H1 (cell line): ENCODE measurements at regions not wholly inside any gene's neighbourhood (a gene's known extent, or its start where the extent isn't known, plus 50 kb on each side); places are given as distances from the start of the nearest gene placed in this dataset.
A peak's percentile ranks its signal among the peaks of the same experiment; 100 is the strongest.

Source experiments
- CTCF ChIA-PET: fragments of 300-600 bp; sonication (Branson Sonifier 250); formaldehyde crosslinking; loops from one replicate; lab custom pipeline; 2021; ENCODE audit not compliant: partially characterized antibody; lab: Charles Lee
- POLR2A ChIA-PET: fragments of 300-600 bp; sonication (Branson Sonifier 250); formaldehyde crosslinking; loops from one replicate; lab custom pipeline; 2021; ENCODE audit warnings: inconsistent platforms; ENCODE audit not compliant: partially characterized antibody; lab: Charles Lee
- DNase-seq, 2 experiments: peaks; one replicate each; pipeline versions ENCODE4 v3.0.0 to v3.0.0-alpha.2; 2010 to 2022; ENCODE audit warnings: low spot score in 2 of 2, low read depth in 1 of 2, mixed read lengths in 1 of 2
- FAIRE-seq: peaks from 2 replicates; lab custom pipeline; 2011; peaks lifted over from hg19 to GRCh38; lab: Jason Lieb, UNC
- H2AFZ ChIP-seq: 2 replicates; pipeline ENCODE4 v1.8.1; 2012; ENCODE audit warnings: low read length, inconsistent platforms
- H2AK5ac ChIP-seq: 2 replicates; pipeline ENCODE4 v1.6.1; 2013; ENCODE audit warnings: low read depth, low read length
- H2BK120ac ChIP-seq: replicated peaks from 2 replicates; pipeline ENCODE3; 2013; ENCODE audit warnings: low read depth, low read length, inconsistent platforms
- H2BK12ac ChIP-seq: 2 replicates; pipeline ENCODE4 v1.6.1; 2013; ENCODE audit warnings: low read depth, low read length
- H2BK15ac ChIP-seq: 2 replicates; pipeline ENCODE4 v1.6.1; 2013; ENCODE audit warnings: low read length
- H2BK20ac ChIP-seq: 2 replicates; pipeline ENCODE4 v1.6.1; 2013; ENCODE audit warnings: low read length
- H2BK5ac ChIP-seq: 2 replicates; pipeline ENCODE4 v1.6.1; 2013; ENCODE audit warnings: low read depth, low read length
- H3K14ac ChIP-seq: 2 replicates; pipeline ENCODE4 v1.6.1; 2013; ENCODE audit warnings: inconsistent platforms; ENCODE audit not compliant: insufficient read length
- H3K18ac ChIP-seq: 2 replicates; pipeline ENCODE4 v1.6.1; 2013; ENCODE audit warnings: low read length; ENCODE audit errors: extremely low read depth
- H3K23ac ChIP-seq: 2 replicates; pipeline ENCODE4 v1.6.1; 2013; ENCODE audit warnings: inconsistent platforms; ENCODE audit not compliant: insufficient read length
- H3K23me2 ChIP-seq: 2 replicates; pipeline ENCODE4 v1.6.1; 2013; ENCODE audit warnings: low read depth, low read length
- H3K27ac ChIP-seq: 2 replicates; pipeline ENCODE4 v1.6.1; 2011; ENCODE audit warnings: low read depth, low read length, inconsistent platforms
- H3K27me3 ChIP-seq, 4 experiments: replicated peaks in 1 of 4; 1 replicate in 1 of 4; 2 replicates in 3 of 4; pipeline versions ENCODE4 v1.6.1 to v1.8.1; 2011 to 2013; ENCODE audit warnings: low read length in 3 of 4, mild to moderate bottlenecking in 3 of 4, inconsistent platforms in 2 of 4, mixed read lengths in 2 of 4, moderate library complexity in 1 of 4; ENCODE audit not compliant: control insufficient read depth in 3 of 4, insufficient read depth in 3 of 4; ENCODE audit errors: extremely low read depth in 1 of 4
- H3K36me3 ChIP-seq, 4 experiments: 2 replicates each; pipeline versions ENCODE4 v1.6.1 to v1.8.1; 2011 to 2013; ENCODE audit warnings: mild to moderate bottlenecking in 4 of 4, low read length in 3 of 4, moderate library complexity in 2 of 4, control low read depth in 1 of 4, inconsistent platforms in 1 of 4; ENCODE audit not compliant: insufficient read depth in 4 of 4, control insufficient read depth in 2 of 4
- H3K4ac ChIP-seq: replicated peaks from 2 replicates; pipeline ENCODE3; 2013; ENCODE audit warnings: low read length, low read depth, mixed read lengths, inconsistent platforms; ENCODE audit not compliant: insufficient read length
- H3K4me1 ChIP-seq, 4 experiments: replicated peaks in 1 of 4; 1 replicate in 1 of 4; 2 replicates in 3 of 4; pipeline versions ENCODE4 v1.6.1 to v1.8.1; 2011 to 2013; ENCODE audit warnings: low read length in 3 of 4, inconsistent platforms in 2 of 4, mixed read lengths in 1 of 4; ENCODE audit not compliant: insufficient read depth in 4 of 4, control insufficient read depth in 3 of 4
- H3K4me2 ChIP-seq, 2 experiments: 2 replicates each; pipeline versions ENCODE4 v1.6.1 to v1.8.1; 2011 to 2013; ENCODE audit warnings: low read depth in 2 of 2, low read length in 2 of 2, control low read depth in 1 of 2, inconsistent platforms in 1 of 2, mild to moderate bottlenecking in 1 of 2; ENCODE audit not compliant: insufficient read depth in 1 of 2
- H3K4me3 ChIP-seq, 4 experiments: fragments of 200-600, 300-600 bp in 1 of 4; sonication (generic), shearing (Covaris generic), sonication (Bioruptor Twin) in 1 of 4; 2 replicates each; pipeline versions ENCODE4 v1.5.1 to v1.8.1; 2011 to 2016; ENCODE audit warnings: low read length in 4 of 4, low read depth in 3 of 4, control low read depth in 2 of 4, inconsistent platforms in 2 of 4, mild to moderate bottlenecking in 2 of 4, mixed read lengths in 1 of 4, moderate library complexity in 1 of 4; ENCODE audit not compliant: insufficient read depth in 2 of 4; ENCODE audit errors: extremely low read depth in 1 of 4
- H3K56ac ChIP-seq: replicated peaks from 2 replicates; pipeline ENCODE3; 2013; ENCODE audit warnings: low read depth, mild to moderate bottlenecking, mixed read lengths, low read length, inconsistent platforms; ENCODE audit not compliant: insufficient read length
- H3K79me1 ChIP-seq: 2 replicates; pipeline ENCODE4 v1.6.1; 2013; ENCODE audit warnings: low read depth, low read length, control low read depth
- H3K79me2 ChIP-seq, 2 experiments: 2 replicates each; pipeline versions ENCODE4 v1.6.1 to v1.8.1; 2012 to 2013; ENCODE audit warnings: low read length in 2 of 2, mild to moderate bottlenecking in 2 of 2, inconsistent platforms in 1 of 2; ENCODE audit not compliant: insufficient read depth in 2 of 2, control insufficient read depth in 1 of 2
- H3K9ac ChIP-seq, 4 experiments: replicated peaks in 1 of 4; 1 replicate in 1 of 4; 2 replicates in 3 of 4; pipeline versions ENCODE4 v1.6.1 to v1.8.1; 2011 to 2013; ENCODE audit warnings: low read depth in 3 of 4, low read length in 3 of 4, control low read depth in 2 of 4, mild to moderate bottlenecking in 2 of 4, moderate library complexity in 2 of 4, inconsistent platforms in 1 of 4; ENCODE audit errors: extremely low read depth in 1 of 4
- H3K9me3 ChIP-seq, 2 experiments: 2 replicates each; pipeline versions ENCODE4 v1.6.1 to v1.8.1; 2012 to 2013; ENCODE audit warnings: mild to moderate bottlenecking in 2 of 2, moderate library complexity in 2 of 2, control low read depth in 1 of 2, inconsistent platforms in 1 of 2, low read depth in 1 of 2, low read length in 1 of 2, mixed read lengths in 1 of 2; ENCODE audit not compliant: insufficient read depth in 2 of 2
- H4K20me1 ChIP-seq, 2 experiments: replicated peaks in 1 of 2; 2 replicates each; pipeline versions ENCODE3 to v1.8.1; 2011 to 2013; ENCODE audit warnings: inconsistent platforms in 2 of 2, low read length in 2 of 2, mild to moderate bottlenecking in 1 of 2; ENCODE audit not compliant: insufficient read depth in 2 of 2, control insufficient read depth in 1 of 2
- H4K5ac ChIP-seq: 2 replicates; pipeline ENCODE4 v1.6.1; 2013; ENCODE audit warnings: low read length, low read depth, mixed read lengths, inconsistent platforms; ENCODE audit not compliant: insufficient read length
- H4K8ac ChIP-seq: 2 replicates; pipeline ENCODE4 v1.8.0; 2013; ENCODE audit warnings: mild to moderate bottlenecking, moderate library complexity, low read length, inconsistent platforms; ENCODE audit not compliant: insufficient read depth; ENCODE audit errors: extremely low read depth
- H4K91ac ChIP-seq: replicated peaks from 2 replicates; pipeline ENCODE3; 2013; ENCODE audit warnings: low read length, mixed read lengths, inconsistent platforms; ENCODE audit not compliant: insufficient read length
- CBX8 ChIP-seq: fragments of 300-800, 300-1000 bp; sonication (generic); IDR thresholded peaks from 2 replicates; pipeline ENCODE4 v1.7.1; 2016; ENCODE audit warnings: low read depth, low read length, borderline replicate concordance
- CHD2 ChIP-seq: IDR thresholded peaks from 2 replicates; pipeline ENCODE4 v1.6.1; 2012; ENCODE audit warnings: low read length, improper control_type of control experiment
- CREB1 ChIP-seq: IDR thresholded peaks from 2 replicates; pipeline ENCODE4 v1.6.1; 2012; ENCODE audit warnings: inconsistent platforms
- HDAC2 ChIP-seq, 2 experiments: fragments of 300-600 bp in 1 of 2; sonication (generic) in 1 of 2; IDR thresholded peaks; 2 replicates each; pipeline ENCODE4 v1.6.1; 2011 to 2012; ENCODE audit warnings: low read depth in 2 of 2, low read length in 2 of 2, mild to moderate bottlenecking in 2 of 2, moderate library complexity in 2 of 2, borderline replicate concordance in 1 of 2, inconsistent platforms in 1 of 2
- KDM1A ChIP-seq: fragments of 200-600, 300-600 bp; sonication (generic); IDR thresholded peaks from 2 replicates; pipeline ENCODE4 v1.7.1; 2016; ENCODE audit warnings: mild to moderate bottlenecking, low read length, borderline replicate concordance
- KDM4A ChIP-seq: IDR thresholded peaks from one replicate; pipeline ENCODE4 v1.7.1; 2012; ENCODE audit warnings: low read depth, mild to moderate bottlenecking, moderate library complexity, low read length, inconsistent platforms; ENCODE audit not compliant: severe bottlenecking
- PHF8 ChIP-seq: fragments of 200-600 bp; sonication (generic); conservative IDR thresholded peaks from 2 replicates; pipeline ENCODE4 v1.7.1; 2012; ENCODE audit warnings: low read depth, mild to moderate bottlenecking, inconsistent platforms, low read length, moderate library complexity
- RXRA ChIP-seq: IDR thresholded peaks from 2 replicates; pipeline ENCODE4 v1.6.1; 2011; ENCODE audit warnings: low read depth, mild to moderate bottlenecking, low read length, moderate library complexity; ENCODE audit not compliant: insufficient read depth
- SIX5 ChIP-seq: IDR thresholded peaks from 2 replicates; pipeline ENCODE4 v1.6.1; 2011; ENCODE audit warnings: mild to moderate bottlenecking, low read depth, low read length
- TBP ChIP-seq: IDR thresholded peaks from 2 replicates; pipeline ENCODE4 v1.6.1; 2011; ENCODE audit warnings: low read depth, low read length, improper control_type of control experiment
- TCF12 ChIP-seq: IDR thresholded peaks from 2 replicates; pipeline ENCODE4 v1.6.1; 2011; ENCODE audit warnings: low read depth, mild to moderate bottlenecking, low read length
- ZNF274 ChIP-seq: IDR thresholded peaks from 2 replicates; pipeline ENCODE4 v1.7.0; 2012; ENCODE audit warnings: low read length, borderline replicate concordance; ENCODE audit errors: extremely low read depth
- WGBS, 2 experiments: shearing (Covaris generic) in 1 of 2; methylation state at CpG; one replicate each; pipeline versions ENCODE4 v1.1.6 to v1.1.7; 2013 to 2015; ENCODE audit warnings: low lambda C conversion rate in 2 of 2, mixed read lengths in 2 of 2, inconsistent platforms in 1 of 2, low coverage in 1 of 2, missing lambda C conversion rate in 1 of 2; ENCODE audit not compliant: insufficient replicate concordance in 2 of 2, insufficient coverage in 1 of 2, insufficient read length in 1 of 2; ENCODE audit errors: extremely low coverage in 1 of 2, missing lambda C conversion rate in 1 of 2; 5-methylcytosine and 5-hydroxymethylcytosine counted together

DNA sequence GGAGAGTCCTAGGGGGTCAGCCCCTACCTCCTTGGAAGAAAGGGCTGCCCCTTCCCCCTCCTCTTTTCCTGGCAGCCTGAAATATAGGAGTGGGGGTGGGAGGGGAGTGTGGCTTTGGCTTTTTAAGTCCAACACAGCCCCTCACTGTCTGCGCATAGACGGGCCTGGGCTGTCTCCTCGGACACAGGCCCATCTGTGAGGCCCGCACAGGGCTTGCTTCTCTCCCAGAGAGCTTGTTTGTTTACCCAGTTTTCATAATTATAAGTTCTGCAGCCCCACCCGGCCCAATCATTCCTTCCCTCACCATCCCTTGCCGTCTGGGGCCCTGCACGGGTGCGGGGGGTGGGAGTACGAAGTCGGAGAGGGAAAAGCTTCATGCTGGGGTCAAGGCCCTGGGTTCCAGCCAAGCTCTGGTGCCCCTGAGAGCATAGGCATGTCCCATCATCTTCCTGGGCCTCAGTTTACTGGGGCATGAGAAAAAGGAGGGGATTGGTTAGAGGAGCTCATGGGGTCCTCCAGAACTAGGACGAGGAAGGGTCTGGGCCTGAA, 54.0 kb upstream of the STXBP1 start:
- H3K23me2 ChIP-seq: no peaks in the 10 kb centered on the region
- peaks cover 34% of the 10 kb centered on the region for H3K79me1 ChIP-seq
- H3K4me2 ChIP-seq: no peak overlapping the region
- CTCF ChIA-PET: interaction anchor here (0.5 to 5.0 kb wide), 20 partner anchors 9 to 177 kb away, joined by 3 to 33 read pairs (median 3); partner anchors contain the start of gene TOR2A
- no peak overlapping the region for H4K91ac ChIP-seq
- TF ChIP-seq CHD2 (no peak), CBX8 (no peak), TBP (no peak), RXRA (no peak), KDM4A (no peak), PHF8 (no peak), CREB1 (no peak), SIX5 (no peak), TCF12 (no peak), ZNF274 (no peak), HDAC2 (IDR thresholded peaks at IDR 0.05; ENCODE audit: borderline replicate concordance in 1 of 2, low read depth in 2 of 2, low read length in 2 of 2) (no peak), KDM1A (no peak)
- peaks cover 5 to 26% (median 19%) of the 10 kb centered on the region in 4 experiments for H3K4me1 ChIP-seq
- H3K23ac ChIP-seq: no peak overlapping the region
- H2AK5ac ChIP-seq: no peak overlapping the region
- H3K4ac ChIP-seq: no peak overlapping the region
- H2BK15ac ChIP-seq: no peak overlapping the region
- POLR2A ChIA-PET: interaction anchor here (0.6 to 1.7 kb wide), 4 partner anchors 9 to 107 kb away, joined by 3 to 14 read pairs (median 4); a partner anchor contains a TSS
- H3K27me3 ChIP-seq: no peaks in the 10 kb centered on the region
- peaks cover 0 to 54% of the 10 kb centered on the region in 2 experiments; a peak in 2 of 4 replicates for H3K79me2 ChIP-seq
- H3K56ac ChIP-seq: no peak overlapping the region
- peak overlapping the region; percentile 54; the same call in 1 of the 2 replicates for H4K8ac ChIP-seq
- no peak overlapping the region for H2BK12ac ChIP-seq
- H4K5ac ChIP-seq: no peak overlapping the region
- H3K14ac ChIP-seq: no peak overlapping the region
- H2BK5ac ChIP-seq: no peak overlapping the region
- H2BK20ac ChIP-seq: no peak overlapping the region
- no peak for DNase-seq
- peaks cover 7 to 25% of the 10 kb centered on the region in 2 experiments for H4K20me1 ChIP-seq
- H2AFZ ChIP-seq: no peak overlapping the region
- H2BK120ac ChIP-seq: no peak overlapping the region
- 84% methylated on average over 11 of the region's 11 CpGs; no CpG with 5 or more reads in 1 of the 2 experiments for WGBS, 2 experiments
- H3K9ac ChIP-seq: no peak overlapping the region
- FAIRE-seq: no peak
- no peaks in the 10 kb centered on the region for H3K36me3 ChIP-seq
- no peaks in the 10 kb centered on the region for H3K9me3 ChIP-seq
- no peak overlapping the region for H3K18ac ChIP-seq
- H3K4me3 ChIP-seq: no peak overlapping the region
- H3K27ac ChIP-seq: no peak overlapping the region
